GM12878 (cell line): ENCODE measurements at regions not wholly inside any gene's neighbourhood (a gene's known extent, or its start where the extent isn't known, plus 50 kb on each side); places are given as distances from the start of the nearest gene placed in this dataset.

Experiments
- ATAC-seq: fragments of 200-7000 bp; cut with Tn5 transposase; 3 replicates; pipeline ENCODE4 v1.9.1; 2020; ENCODE audit warnings: mild to moderate bottlenecking, moderate library complexity
- BruUV-seq: library from RNA; stranded (reverse); fragments of 400-500 nt; replicated peaks from 2 replicates; lab custom pipeline; 2021; lab: Mats Ljungman, UMichigan
- CTCF ChIA-PET: fragments of 300-600 bp; sonication (Branson Sonifier 250); formaldehyde crosslinking; extraction: SDS; loops from one replicate; lab custom pipeline; 2021; ENCODE audit warnings: inconsistent platforms; lab: Yijun Ruan, JAX
- POLR2A ChIA-PET: fragments of 350-600 bp; formaldehyde crosslinking; extraction: SDS; loops from one replicate; lab custom pipeline; 2021; ENCODE audit warnings: inconsistent platforms; lab: Charles Lee
- RAD21 ChIA-PET: fragments of 300-600 bp; sonication (Branson Sonifier 250); formaldehyde crosslinking; loops from one replicate; lab custom pipeline; 2023; ENCODE audit warnings: antibody characterized with exemption; ENCODE audit not compliant: unreplicated experiment; lab: Charles Lee
- SMC1A ChIA-PET: fragments of 300-600 bp; sonication (Branson Sonifier 250); formaldehyde crosslinking; loops from one replicate; lab custom pipeline; 2023; ENCODE audit not compliant: unreplicated experiment, uncharacterized antibody; lab: Charles Lee
- DNase-seq: peaks from one replicate; pipeline ENCODE4 v3.0.0-alpha.2; 2011; ENCODE audit warnings: low read depth, low spot score
- FAIRE-seq: peaks from 3 replicates; lab custom pipeline; 2011; peaks lifted over from hg19 to GRCh38; lab: Jason Lieb, UNC
- H2AFZ ChIP-seq: 2 replicates; pipeline ENCODE4 v1.6.0; 2011; ENCODE audit warnings: low read depth, low read length, control low read depth; ENCODE audit not compliant: control insufficient read depth
- H3K27ac ChIP-seq: 2 replicates; pipeline ENCODE4 v1.5.1; 2011; ENCODE audit warnings: control low read depth; ENCODE audit not compliant: control insufficient read depth, insufficient read depth
- H3K27me3 ChIP-seq, 2 experiments: replicated peaks in 1 of 2; 2 replicates each; pipeline versions ENCODE4 v1.6.0 to v1.6.1; 2011; ENCODE audit warnings: low read length in 1 of 2; ENCODE audit not compliant: control insufficient read depth in 2 of 2, insufficient read depth in 2 of 2
- H3K36me3 ChIP-seq, 2 experiments: 2 replicates each; pipeline ENCODE4 v1.5.1; 2011; ENCODE audit warnings: low read length in 1 of 2; ENCODE audit not compliant: control insufficient read depth in 2 of 2, insufficient read depth in 2 of 2
- H3K4me1 ChIP-seq: 2 replicates; pipeline ENCODE4 v1.6.1; 2011; ENCODE audit warnings: mild to moderate bottlenecking, low read length, moderate library complexity, mixed read lengths; ENCODE audit not compliant: control insufficient read depth, insufficient read depth
- H3K4me2 ChIP-seq: 2 replicates; pipeline ENCODE4 v1.6.0; 2011; ENCODE audit warnings: control low read depth; ENCODE audit not compliant: control insufficient read depth, insufficient read depth
- H3K4me3 ChIP-seq: fragments of 200-600 bp; sonication (generic); 2 replicates; pipeline ENCODE4 v1.5.1; 2016
- H3K79me2 ChIP-seq: 2 replicates; pipeline ENCODE4 v1.6.0; 2011; ENCODE audit warnings: low read length; ENCODE audit not compliant: control insufficient read depth, insufficient read depth
- H3K9ac ChIP-seq: 2 replicates; pipeline ENCODE4 v1.8.0; 2011; ENCODE audit warnings: low read length, control low read depth, mixed read lengths; ENCODE audit not compliant: control insufficient read depth, insufficient read depth
- H3K9me3 ChIP-seq: replicated peaks from 3 replicates; pipeline ENCODE4 v1.5.1; 2011; ENCODE audit warnings: mild to moderate bottlenecking, low read length; ENCODE audit not compliant: control insufficient read depth, insufficient read depth
- H4K20me1 ChIP-seq: 2 replicates; pipeline ENCODE4 v1.6.0; 2011; ENCODE audit not compliant: control insufficient read depth, insufficient read depth
- MTA2 ChIP-seq: fragments of 450-650 bp; IDR thresholded peaks from 2 replicates; pipeline ENCODE4 v1.6.1; 2016; ENCODE audit warnings: low read depth, mild to moderate bottlenecking, moderate library complexity
- RELA ChIP-seq: fragments of 450-650 bp; IDR thresholded peaks from 2 replicates; pipeline ENCODE4 v1.8.0; 2014; ENCODE audit warnings: borderline replicate concordance; ENCODE audit not compliant: partially characterized antibody
- TCF7 ChIP-seq: IDR thresholded peaks from 2 replicates; pipeline ENCODE4 v1.6.1; 2014; ENCODE audit warnings: antibody characterized with exemption, borderline replicate concordance
- ZNF217 ChIP-seq: fragments of 450-650 bp; IDR thresholded peaks from 2 replicates; pipeline ENCODE4 v1.6.1; 2017; ENCODE audit warnings: antibody characterized with exemption, mild to moderate bottlenecking
- WGBS: methylation state at CpG from one replicate; pipeline ENCODE4 v1.1.6; 2016; ENCODE audit warnings: low lambda C conversion rate; ENCODE audit not compliant: insufficient replicate concordance, insufficient coverage; ENCODE audit errors: missing lambda C conversion rate; 5-methylcytosine and 5-hydroxymethylcytosine counted together
- in situ Hi-C: fragments of 300-500 bp; cut with MboI; formaldehyde crosslinking; loops from 9 replicates; pipeline ENCODE4 v1.14.3; 2018; ENCODE audit warnings: mixed read lengths
- intact Hi-C: fragments of 100-400 bp; cut with micrococcal nuclease; formaldehyde crosslinking; loops from one replicate; pipeline ENCODE4 v1.14.2; 2022; ENCODE audit not compliant: unreplicated experiment
- TF ChIP-seq, protein P1 (sequence below): IDR thresholded peaks from 2 replicates; pipeline ENCODE4 v1.6.1; 2011; ENCODE audit warnings: mild to moderate bottlenecking, low read depth, low read length, moderate library complexity; ENCODE audit not compliant: insufficient replicate concordance
- TF ChIP-seq, protein P2 (sequence below): fragments of 450-650 bp; IDR thresholded peaks from 2 replicates; pipeline ENCODE4 v1.6.1; 2016; ENCODE audit warnings: mild to moderate bottlenecking
- TF ChIP-seq, protein P3 (sequence below): fragments of 450-650 bp; IDR thresholded peaks from 2 replicates; pipeline ENCODE4 v1.6.1; 2018; ENCODE audit warnings: mild to moderate bottlenecking, low read depth, moderate library complexity; ENCODE audit not compliant: partially characterized antibody

DNA sequence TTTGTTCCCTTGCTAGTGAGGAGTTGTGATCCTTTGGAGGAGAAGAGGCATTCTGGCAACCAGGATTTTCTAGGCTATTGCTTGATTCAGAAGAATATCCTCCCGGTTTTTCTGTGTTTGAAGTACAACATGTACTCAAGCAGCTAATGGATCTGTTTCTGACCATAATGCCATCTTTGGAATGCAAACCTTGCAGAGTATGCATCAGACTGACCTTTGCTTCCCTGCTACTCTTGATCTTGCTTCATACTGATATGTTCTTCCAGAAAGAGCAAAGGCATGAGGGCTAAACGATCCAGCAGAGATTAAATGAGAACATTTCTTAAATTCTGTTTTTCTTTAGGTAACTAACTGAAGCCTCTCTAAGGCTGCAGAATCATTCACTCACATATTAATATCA is 265.4 kb upstream of the SLC7A11 start:
- H4K20me1 ChIP-seq: no peaks in the 10 kb centered on the region
- POLR2A ChIA-PET: no interaction called here
- in situ Hi-C loops: no loop called here
- H3K27me3 ChIP-seq: no peaks in the 10 kb centered on the region
- intact Hi-C loops: no loop called here
- 0% methylated on average over 2 of the region's 2 CpGs for WGBS
- H3K27ac ChIP-seq: no peak overlapping the region
- no peaks in the 10 kb centered on the region for H3K9me3 ChIP-seq
- no peaks in the 10 kb centered on the region for H3K79me2 ChIP-seq
- DNase-seq (no peak), ATAC-seq (no peak), FAIRE-seq (no peak)
- H2AFZ ChIP-seq: no peak overlapping the region
- H3K9ac ChIP-seq: no peak overlapping the region
- TF ChIP-seq RELA (no peak), MTA2 (no peak), ZNF217 (no peak), TCF7 (no peak)
- TF ChIP-seq, protein P1, sequence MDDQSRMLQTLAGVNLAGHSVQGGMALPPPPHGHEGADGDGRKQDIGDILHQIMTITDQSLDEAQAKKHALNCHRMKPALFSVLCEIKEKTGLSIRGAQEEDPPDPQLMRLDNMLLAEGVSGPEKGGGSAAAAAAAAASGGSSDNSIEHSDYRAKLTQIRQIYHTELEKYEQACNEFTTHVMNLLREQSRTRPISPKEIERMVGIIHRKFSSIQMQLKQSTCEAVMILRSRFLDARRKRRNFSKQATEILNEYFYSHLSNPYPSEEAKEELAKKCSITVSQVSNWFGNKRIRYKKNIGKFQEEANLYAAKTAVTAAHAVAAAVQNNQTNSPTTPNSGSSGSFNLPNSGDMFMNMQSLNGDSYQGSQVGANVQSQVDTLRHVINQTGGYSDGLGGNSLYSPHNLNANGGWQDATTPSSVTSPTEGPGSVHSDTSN: no peak
- TF ChIP-seq, protein P2, sequence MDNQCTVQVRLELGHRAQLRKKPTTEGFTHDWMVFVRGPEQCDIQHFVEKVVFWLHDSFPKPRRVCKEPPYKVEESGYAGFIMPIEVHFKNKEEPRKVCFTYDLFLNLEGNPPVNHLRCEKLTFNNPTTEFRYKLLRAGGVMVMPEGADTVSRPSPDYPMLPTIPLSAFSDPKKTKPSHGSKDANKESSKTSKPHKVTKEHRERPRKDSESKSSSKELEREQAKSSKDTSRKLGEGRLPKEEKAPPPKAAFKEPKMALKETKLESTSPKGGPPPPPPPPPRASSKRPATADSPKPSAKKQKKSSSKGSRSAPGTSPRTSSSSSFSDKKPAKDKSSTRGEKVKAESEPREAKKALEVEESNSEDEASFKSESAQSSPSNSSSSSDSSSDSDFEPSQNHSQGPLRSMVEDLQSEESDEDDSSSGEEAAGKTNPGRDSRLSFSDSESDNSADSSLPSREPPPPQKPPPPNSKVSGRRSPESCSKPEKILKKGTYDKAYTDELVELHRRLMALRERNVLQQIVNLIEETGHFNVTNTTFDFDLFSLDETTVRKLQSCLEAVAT: no peak
- TF ChIP-seq, protein P3, sequence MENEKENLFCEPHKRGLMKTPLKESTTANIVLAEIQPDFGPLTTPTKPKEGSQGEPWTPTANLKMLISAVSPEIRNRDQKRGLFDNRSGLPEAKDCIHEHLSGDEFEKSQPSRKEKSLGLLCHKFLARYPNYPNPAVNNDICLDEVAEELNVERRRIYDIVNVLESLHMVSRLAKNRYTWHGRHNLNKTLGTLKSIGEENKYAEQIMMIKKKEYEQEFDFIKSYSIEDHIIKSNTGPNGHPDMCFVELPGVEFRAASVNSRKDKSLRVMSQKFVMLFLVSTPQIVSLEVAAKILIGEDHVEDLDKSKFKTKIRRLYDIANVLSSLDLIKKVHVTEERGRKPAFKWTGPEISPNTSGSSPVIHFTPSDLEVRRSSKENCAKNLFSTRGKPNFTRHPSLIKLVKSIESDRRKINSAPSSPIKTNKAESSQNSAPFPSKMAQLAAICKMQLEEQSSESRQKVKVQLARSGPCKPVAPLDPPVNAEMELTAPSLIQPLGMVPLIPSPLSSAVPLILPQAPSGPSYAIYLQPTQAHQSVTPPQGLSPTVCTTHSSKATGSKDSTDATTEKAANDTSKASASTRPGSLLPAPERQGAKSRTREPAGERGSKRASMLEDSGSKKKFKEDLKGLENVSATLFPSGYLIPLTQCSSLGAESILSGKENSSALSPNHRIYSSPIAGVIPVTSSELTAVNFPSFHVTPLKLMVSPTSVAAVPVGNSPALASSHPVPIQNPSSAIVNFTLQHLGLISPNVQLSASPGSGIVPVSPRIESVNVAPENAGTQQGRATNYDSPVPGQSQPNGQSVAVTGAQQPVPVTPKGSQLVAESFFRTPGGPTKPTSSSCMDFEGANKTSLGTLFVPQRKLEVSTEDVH: no peak
- SMC1A ChIA-PET: interaction anchor here (1.1 to 2.2 kb wide), 2 partner anchors 15 to 26 kb away, joined by 3 to 7 read pairs; no protein-coding TSS in a partner anchor
- BruUV-seq: no TSS peak
- RAD21 ChIA-PET: no interaction called here
- H3K4me1 ChIP-seq: no peaks in the 10 kb centered on the region
- no peak overlapping the region for H3K4me2 ChIP-seq
- no peaks in the 10 kb centered on the region for H3K36me3 ChIP-seq
- CTCF ChIA-PET: no interaction called here
- H3K4me3 ChIP-seq: no peak overlapping the region
